HepG2 (cell line): ENCODE measurements at regions not wholly inside any gene's neighbourhood (a gene's known extent, or its start where the extent isn't known, plus 50 kb on each side); places are given as distances from the start of the nearest gene placed in this dataset.

ENCODE experiments used
- ATAC-seq: fragments of 200-7000 bp; cut with Tn5 transposase; 3 replicates; pipeline ENCODE4 v1.9.1; 2020; ENCODE audit warnings: mild to moderate bottlenecking, moderate library complexity
- BruUV-seq: library from RNA; stranded (reverse); fragments of 400-500 nt; replicated peaks from 2 replicates; lab custom pipeline; 2021; lab: Mats Ljungman, UMichigan
- CTCF ChIA-PET: fragments of 300-600 bp; formaldehyde crosslinking; extraction: SDS; loops from one replicate; lab custom pipeline; 2021; ENCODE audit warnings: low total read pairs, inconsistent platforms, low intra/inter-chr PET ratio; lab: Yijun Ruan, JAX
- POLR2A ChIA-PET: fragments of 350-600 bp; sonication (Branson Sonifier 250); formaldehyde crosslinking; loops from one replicate; lab custom pipeline; 2020; ENCODE audit warnings: antibody characterized with exemption, inconsistent platforms; lab: Yijun Ruan, JAX
- DNase-seq: peaks from one replicate; pipeline ENCODE4 v3.0.0-alpha.2; 2015; ENCODE audit warnings: low spot score
- FAIRE-seq: peaks from 3 replicates; lab custom pipeline; 2011; peaks lifted over from hg19 to GRCh38; lab: Jason Lieb, UNC
- H2AFZ ChIP-seq: one replicate; pipeline ENCODE4 v1.6.1; 2011; ENCODE audit warnings: low read length, inconsistent platforms
- H3K27ac ChIP-seq: fragments of 300-600 bp; 3 replicates; pipeline ENCODE4 v1.8.0; 2011; ENCODE audit warnings: mixed run types, mild to moderate bottlenecking, mixed read lengths, low read length, inconsistent platforms; ENCODE audit not compliant: insufficient read depth; ENCODE audit errors: extremely low read length
- H3K27me3 ChIP-seq, 2 experiments: fragments of 200-600 bp in 1 of 2; 2 replicates in 1 of 2; 3 replicates in 1 of 2; pipeline versions ENCODE4 v1.6.0 to v1.8.0; 2011; ENCODE audit warnings: low read length in 2 of 2, mild to moderate bottlenecking in 2 of 2, moderate library complexity in 2 of 2, inconsistent platforms in 1 of 2; ENCODE audit not compliant: insufficient read depth in 2 of 2, control insufficient read depth in 1 of 2
- H3K36me3 ChIP-seq, 2 experiments: fragments of 200-600 bp in 1 of 2; replicated peaks in 1 of 2; 2 replicates in 1 of 2; 3 replicates in 1 of 2; pipeline versions ENCODE4 v1.5.1 to v1.8.0; 2011; ENCODE audit warnings: low read length in 2 of 2, inconsistent platforms in 1 of 2; ENCODE audit not compliant: insufficient read depth in 2 of 2, control insufficient read depth in 1 of 2
- H3K4me1 ChIP-seq: 2 replicates; pipeline ENCODE4 v1.5.1; 2012; ENCODE audit warnings: low read length, inconsistent platforms; ENCODE audit not compliant: insufficient read depth
- H3K4me2 ChIP-seq: 2 replicates; pipeline ENCODE4 v1.6.0; 2011; ENCODE audit warnings: low read depth, low read length, inconsistent platforms
- H3K4me3 ChIP-seq, 3 experiments: fragments of 200-600 bp in 1 of 3; sonication (generic), shearing (Covaris generic) in 1 of 3; replicated peaks in 1 of 3; 2 replicates each; pipeline ENCODE4 v1.5.1; 2011 to 2016; ENCODE audit warnings: low read length in 3 of 3, inconsistent platforms in 2 of 3, low read depth in 2 of 3, mild to moderate bottlenecking in 2 of 3, control low read depth in 1 of 3, mixed read lengths in 1 of 3; ENCODE audit not compliant: insufficient read depth in 1 of 3
- H3K79me2 ChIP-seq: one replicate; pipeline ENCODE4 v1.6.1; 2011; ENCODE audit warnings: low read length, inconsistent platforms; ENCODE audit not compliant: insufficient read depth
- H3K9ac ChIP-seq: 2 replicates; pipeline ENCODE4 v1.6.0; 2011; ENCODE audit warnings: mild to moderate bottlenecking, low read depth, low read length, inconsistent platforms; ENCODE audit not compliant: insufficient read depth
- H3K9me3 ChIP-seq: 2 replicates; pipeline ENCODE4 v1.5.1; 2012; ENCODE audit warnings: mild to moderate bottlenecking, low read length
- H4K20me1 ChIP-seq: 2 replicates; pipeline ENCODE4 v1.6.0; 2011; ENCODE audit warnings: inconsistent platforms, mild to moderate bottlenecking, low read length, moderate library complexity; ENCODE audit not compliant: insufficient read depth
- ELF3 ChIP-seq: IDR thresholded peaks from 2 replicates; pipeline ENCODE4 v1.6.1; 2016; ENCODE audit warnings: missing genetic modification reagents, missing compliant biosample characterization
- MATR3 ChIP-seq: sonication (generic); formaldehyde crosslinking; IDR thresholded peaks from 2 replicates; pipeline ENCODE4 v1.4.0; 2020; ENCODE audit warnings: missing genetic modification reagents
- RBFOX2 ChIP-seq: fragments of 200-400 bp; formaldehyde crosslinking; IDR thresholded peaks from 2 replicates; pipeline ENCODE4 v1.6.1; 2017; ENCODE audit warnings: low read depth, mild to moderate bottlenecking, low read length
- USF2 ChIP-seq, 2 experiments: sonication (generic) in 1 of 2; formaldehyde crosslinking in 1 of 2; IDR thresholded peaks; 2 replicates each; pipeline versions ENCODE4 v1.5.1 to v1.6.1; 2011 to 2020; ENCODE audit warnings: borderline replicate concordance in 1 of 2, low read depth in 1 of 2, low read length in 1 of 2, mild to moderate bottlenecking in 1 of 2, missing genetic modification reagents in 1 of 2, moderate library complexity in 1 of 2
- ZBTB7B ChIP-seq: sonication (generic); formaldehyde crosslinking; IDR thresholded peaks from 2 replicates; pipeline ENCODE4 v1.4.0; 2020; ENCODE audit warnings: missing genetic modification reagents
- ZNF136 ChIP-seq: sonication (generic); formaldehyde crosslinking; IDR thresholded peaks from 2 replicates; pipeline ENCODE4 v1.8.1; 2022; ENCODE audit warnings: low read depth, mild to moderate bottlenecking, moderate library complexity, missing genetic modification reagents
- ZNF3 ChIP-seq: IDR thresholded peaks from 2 replicates; pipeline ENCODE4 v1.7.0; 2017; ENCODE audit warnings: inconsistent platforms
- ZNF850 ChIP-seq: sonication (generic); formaldehyde crosslinking; conservative IDR thresholded peaks from 2 replicates; pipeline ENCODE4 v1.9.0; 2021; ENCODE audit warnings: mild to moderate bottlenecking, missing genetic modification reagents
- WGBS: methylation state at CpG from one replicate; pipeline ENCODE4 v1.1.6; 2017; ENCODE audit warnings: low lambda C conversion rate; 5-methylcytosine and 5-hydroxymethylcytosine counted together
- in situ Hi-C: cut with HindIII; loops from 2 replicates; pipeline ENCODE4 v1.10.0; 2017; ENCODE audit warnings: low pct_unique_long_range_greater_than_20kb; ENCODE audit not compliant: extremely low pct_ligation_motif_present
- intact Hi-C: fragments of 100-400 bp; cut with micrococcal nuclease; formaldehyde crosslinking; loops from one replicate; pipeline ENCODE4 v1.10.0; 2022; ENCODE audit not compliant: unreplicated experiment
- TF ChIP-seq, protein P1 (sequence below): IDR thresholded peaks from 2 replicates; pipeline ENCODE4 v1.6.1; 2016; ENCODE audit warnings: mild to moderate bottlenecking, missing biosample characterization, missing genetic modification reagents
- TF ChIP-seq, protein P2 (sequence below): sonication (generic); formaldehyde crosslinking; IDR thresholded peaks from 2 replicates; pipeline ENCODE4 v1.4.0; 2020; ENCODE audit warnings: missing genetic modification reagents, mild to moderate bottlenecking, borderline replicate concordance

- Histone ChIP-seq H3K4me1 (peaks cover 23% of the 10 kb centered on the region), H3K4me2 (no peak overlapping the region), H4K20me1 (no peaks in the 10 kb centered on the region), H3K36me3 (no peaks in the 10 kb centered on the region), H2AFZ (no peak overlapping the region), H3K27ac (no peak overlapping the region), H3K27me3 (no peaks in the 10 kb centered on the region), H3K9ac (no peak overlapping the region), H3K9me3 (no peaks in the 10 kb centered on the region), H3K4me3 (no peak overlapping the region), H3K79me2 (no peaks in the 10 kb centered on the region)
- 7% methylated on average over 2 of the region's 4 CpGs for WGBS
- DNase-seq (no peak), FAIRE-seq (no peak), ATAC-seq (no peak)
- no TSS peak for BruUV-seq
- POLR2A ChIA-PET = no interaction called here
- in situ Hi-C loops (no loop called here), intact Hi-C loops (no loop called here)
- CTCF ChIA-PET = no interaction called here
- TF ChIP-seq ZNF3 (CRISPR knock-in tag) (no peak), RBFOX2 (no peak), USF2 (IDR thresholded peaks at IDR 0.05; ENCODE audit: low read depth, low read length) (no peak), USF2 (CRISPR knock-in tag; IDR thresholded peaks at IDR 0.05; ENCODE audit: borderline replicate concordance) (no peak), ZBTB7B (CRISPR knock-in tag) (no peak), ELF3 (CRISPR knock-in tag) (no peak), MATR3 (CRISPR knock-in tag) (no peak), ZNF850 (CRISPR knock-in tag) (no peak), ZNF136 (CRISPR knock-in tag) (no peak)
- TF ChIP-seq, protein P1, sequence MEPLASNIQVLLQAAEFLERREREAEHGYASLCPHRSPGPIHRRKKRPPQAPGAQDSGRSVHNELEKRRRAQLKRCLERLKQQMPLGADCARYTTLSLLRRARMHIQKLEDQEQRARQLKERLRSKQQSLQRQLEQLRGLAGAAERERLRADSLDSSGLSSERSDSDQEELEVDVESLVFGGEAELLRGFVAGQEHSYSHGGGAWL (CRISPR knock-in tag) = no peak
- TF ChIP-seq, protein P2, sequence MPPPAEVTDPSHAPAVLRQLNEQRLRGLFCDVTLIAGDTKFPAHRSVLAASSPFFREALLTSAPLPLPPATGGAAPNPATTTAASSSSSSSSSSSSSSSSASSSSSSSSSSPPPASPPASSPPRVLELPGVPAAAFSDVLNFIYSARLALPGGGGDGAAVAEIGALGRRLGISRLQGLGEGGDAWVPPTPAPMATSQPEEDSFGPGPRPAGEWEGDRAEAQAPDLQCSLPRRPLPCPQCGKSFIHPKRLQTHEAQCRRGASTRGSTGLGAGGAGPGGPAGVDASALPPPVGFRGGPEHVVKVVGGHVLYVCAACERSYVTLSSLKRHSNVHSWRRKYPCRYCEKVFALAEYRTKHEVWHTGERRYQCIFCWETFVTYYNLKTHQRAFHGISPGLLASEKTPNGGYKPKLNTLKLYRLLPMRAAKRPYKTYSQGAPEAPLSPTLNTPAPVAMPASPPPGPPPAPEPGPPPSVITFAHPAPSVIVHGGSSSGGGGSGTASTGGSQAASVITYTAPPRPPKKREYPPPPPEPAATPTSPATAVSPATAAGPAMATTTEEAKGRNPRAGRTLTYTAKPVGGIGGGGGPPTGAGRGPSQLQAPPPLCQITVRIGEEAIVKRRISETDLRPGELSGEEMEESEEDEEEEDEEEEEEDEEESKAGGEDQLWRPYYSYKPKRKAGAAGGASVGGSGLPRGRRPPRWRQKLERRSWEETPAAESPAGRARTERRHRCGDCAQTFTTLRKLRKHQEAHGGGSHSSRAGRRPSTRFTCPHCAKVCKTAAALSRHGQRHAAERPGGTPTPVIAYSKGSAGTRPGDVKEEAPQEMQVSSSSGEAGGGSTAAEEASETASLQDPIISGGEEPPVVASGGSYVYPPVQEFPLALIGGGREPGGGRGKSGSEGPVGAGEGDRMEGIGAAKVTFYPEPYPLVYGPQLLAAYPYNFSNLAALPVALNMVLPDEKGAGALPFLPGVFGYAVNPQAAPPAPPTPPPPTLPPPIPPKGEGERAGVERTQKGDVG (CRISPR knock-in tag) = no peak
Observed at GRCh38 chr9:97747201-97747965, 50.2 kb upstream of the XPA start.
